ENCODE measurements at regions not wholly inside any gene's neighbourhood (a gene's known extent, or its start where the extent isn't known, plus 50 kb on each side); places are given as distances from the start of the nearest gene placed in this dataset.

GRCh38 chr5:158462349-158463114 lies 603.6 kb upstream of the CLINT1 start:
- TF ChIP-seq POLR2AphosphoS5 (IDR thresholded peaks at IDR 0.05): no peak
- no peak for TF ChIP-seq CTCF (IDR thresholded peaks at IDR 0.05)
- no peak for TF ChIP-seq POLR2A (IDR thresholded peaks at IDR 0.05)
